ENCODE measurements at regions not wholly inside any gene's neighbourhood (a gene's known extent, or its start where the extent isn't known, plus 50 kb on each side); places are given as distances from the start of the nearest gene placed in this dataset.

DNA sequence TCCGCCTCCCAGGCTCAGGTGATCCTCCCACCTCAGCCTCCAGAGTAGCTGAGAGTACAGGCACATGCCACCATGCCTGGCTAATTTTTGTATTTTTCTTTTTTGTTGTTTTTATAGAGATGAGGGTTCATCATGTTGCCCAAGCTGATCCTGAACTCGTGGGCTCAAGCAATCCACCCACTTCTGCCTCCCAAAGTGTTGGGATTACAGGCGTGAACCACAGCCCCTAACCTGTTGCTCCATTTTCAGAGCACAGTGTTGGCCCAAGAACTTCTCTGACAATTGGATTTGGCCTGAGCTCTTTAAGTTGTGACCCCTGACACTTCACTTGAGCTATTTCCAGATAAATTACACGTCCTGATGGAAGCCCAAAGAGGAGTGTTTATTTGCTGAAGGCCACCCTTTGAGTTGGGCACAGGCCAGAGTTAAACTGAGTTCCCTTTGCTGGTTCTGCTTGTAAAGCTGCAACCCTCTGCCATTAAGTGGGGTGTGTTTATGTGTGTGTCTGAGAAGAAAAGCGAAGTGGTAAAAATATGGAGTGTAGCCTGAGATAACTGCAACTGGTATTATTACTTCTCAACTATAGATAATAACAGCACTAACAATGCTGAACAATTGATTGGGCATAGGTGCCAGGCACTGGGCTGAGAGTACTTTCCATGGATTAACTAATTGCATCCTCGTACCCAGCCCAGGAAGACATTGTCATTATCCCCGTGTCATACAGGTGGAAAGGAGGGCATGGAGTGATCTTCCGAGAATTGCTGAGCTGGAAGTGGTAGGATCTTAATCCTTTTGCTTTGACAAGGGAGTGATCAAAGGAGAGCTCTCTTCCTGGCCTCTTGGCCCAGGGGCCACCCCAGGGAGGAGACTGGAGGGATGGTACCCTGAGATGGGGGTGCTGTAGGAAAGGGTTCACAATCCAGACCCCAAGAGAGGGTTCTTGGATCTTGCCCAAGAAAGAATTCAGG lies 91.5 kb upstream of the PROK2 start:
- Histone ChIP-seq H3K4me1 (ENCODE audit: insufficient read depth) (peaks cover 5% of the 10 kb centered on the region), H3K79me2 (no peaks in the 10 kb centered on the region), H3K9me2 (replicated peaks; ENCODE audit: insufficient read depth) (no peaks in the 10 kb centered on the region), H4K20me1 (ENCODE audit: insufficient read depth, poor library complexity, severe bottlenecking) (no peaks in the 10 kb centered on the region), H3K27ac (no peak overlapping the region), H3K36me3 (replicated peaks; ENCODE audit: insufficient read depth, low read depth) (no peaks in the 10 kb centered on the region), H3K9me3 (ENCODE audit: low read depth) (no peaks in the 10 kb centered on the region), H3K27me3 (peaks cover 4% of the 10 kb centered on the region), H3K4me3 (no peak overlapping the region), H3K4me2 (no peak overlapping the region), H2AFZ (no peak overlapping the region)
- TF ChIP-seq, protein P1, sequence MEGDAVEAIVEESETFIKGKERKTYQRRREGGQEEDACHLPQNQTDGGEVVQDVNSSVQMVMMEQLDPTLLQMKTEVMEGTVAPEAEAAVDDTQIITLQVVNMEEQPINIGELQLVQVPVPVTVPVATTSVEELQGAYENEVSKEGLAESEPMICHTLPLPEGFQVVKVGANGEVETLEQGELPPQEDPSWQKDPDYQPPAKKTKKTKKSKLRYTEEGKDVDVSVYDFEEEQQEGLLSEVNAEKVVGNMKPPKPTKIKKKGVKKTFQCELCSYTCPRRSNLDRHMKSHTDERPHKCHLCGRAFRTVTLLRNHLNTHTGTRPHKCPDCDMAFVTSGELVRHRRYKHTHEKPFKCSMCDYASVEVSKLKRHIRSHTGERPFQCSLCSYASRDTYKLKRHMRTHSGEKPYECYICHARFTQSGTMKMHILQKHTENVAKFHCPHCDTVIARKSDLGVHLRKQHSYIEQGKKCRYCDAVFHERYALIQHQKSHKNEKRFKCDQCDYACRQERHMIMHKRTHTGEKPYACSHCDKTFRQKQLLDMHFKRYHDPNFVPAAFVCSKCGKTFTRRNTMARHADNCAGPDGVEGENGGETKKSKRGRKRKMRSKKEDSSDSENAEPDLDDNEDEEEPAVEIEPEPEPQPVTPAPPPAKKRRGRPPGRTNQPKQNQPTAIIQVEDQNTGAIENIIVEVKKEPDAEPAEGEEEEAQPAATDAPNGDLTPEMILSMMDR (IDR thresholded peaks at IDR 0.05; ENCODE audit: poor library complexity) = no peak
- no peak for TF ChIP-seq EZH2 (IDR thresholded peaks at IDR 0.05; ENCODE audit: borderline replicate concordance)
- no peak for TF ChIP-seq EZH2phosphoT487 (IDR thresholded peaks at IDR 0.05; ENCODE audit: low read depth, severe bottlenecking, unreplicated experiment)
- WGBS (ENCODE audit: low lambda C conversion rate, missing lambda C conversion rate) = 62% methylated on average over 8 of the region's 8 CpGs
- DNase-seq (ENCODE audit: low spot score) = no peak

DNA sequence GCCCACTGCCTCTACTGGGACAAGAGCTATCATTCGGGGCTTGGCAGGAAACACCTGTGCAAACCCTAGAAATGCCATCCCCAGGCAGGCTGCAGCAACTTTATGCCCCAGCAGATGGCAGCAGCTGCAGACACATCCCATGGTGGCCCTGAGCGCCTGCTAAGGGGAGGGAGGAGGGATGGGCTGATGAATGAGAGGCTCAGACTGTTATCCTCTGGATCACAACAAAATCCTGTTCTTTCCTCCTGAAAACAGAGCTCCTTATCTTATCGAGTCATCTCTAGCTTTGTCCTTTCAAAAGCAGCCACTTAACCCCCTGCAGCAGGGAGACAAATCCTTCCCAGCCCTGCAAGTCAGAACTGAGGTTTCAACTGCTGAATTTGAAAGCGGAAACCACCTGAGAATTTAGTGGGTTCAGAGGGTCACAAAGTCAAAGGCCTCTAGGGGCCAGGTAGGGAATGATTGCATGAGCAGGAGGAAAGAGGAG lies 90.6 kb upstream of the PROK2 start:
- WGBS (ENCODE audit: low lambda C conversion rate, missing lambda C conversion rate) = 26% methylated on average over 4 of the region's 4 CpGs
- Histone ChIP-seq H3K79me2 (no peaks in the 10 kb centered on the region), H2AFZ (no peak overlapping the region), H3K4me1 (ENCODE audit: insufficient read depth) (peaks cover 5% of the 10 kb centered on the region), H3K27ac (no peak overlapping the region), H3K4me2 (no peak overlapping the region), H3K9me3 (ENCODE audit: low read depth) (no peaks in the 10 kb centered on the region), H3K4me3 (no peak overlapping the region), H4K20me1 (ENCODE audit: insufficient read depth, poor library complexity, severe bottlenecking) (no peaks in the 10 kb centered on the region), H3K9me2 (replicated peaks; ENCODE audit: insufficient read depth) (no peaks in the 10 kb centered on the region), H3K27me3 (peaks cover 4% of the 10 kb centered on the region), H3K36me3 (replicated peaks; ENCODE audit: insufficient read depth, low read depth) (no peaks in the 10 kb centered on the region)
- TF ChIP-seq EZH2phosphoT487 (IDR thresholded peaks at IDR 0.05; ENCODE audit: low read depth, severe bottlenecking, unreplicated experiment) = no peak
- TF ChIP-seq, protein P1 (IDR thresholded peaks at IDR 0.05; ENCODE audit: poor library complexity) = peak; percentile 92
- DNase-seq (ENCODE audit: low spot score) = peak; percentile 89

DNA sequence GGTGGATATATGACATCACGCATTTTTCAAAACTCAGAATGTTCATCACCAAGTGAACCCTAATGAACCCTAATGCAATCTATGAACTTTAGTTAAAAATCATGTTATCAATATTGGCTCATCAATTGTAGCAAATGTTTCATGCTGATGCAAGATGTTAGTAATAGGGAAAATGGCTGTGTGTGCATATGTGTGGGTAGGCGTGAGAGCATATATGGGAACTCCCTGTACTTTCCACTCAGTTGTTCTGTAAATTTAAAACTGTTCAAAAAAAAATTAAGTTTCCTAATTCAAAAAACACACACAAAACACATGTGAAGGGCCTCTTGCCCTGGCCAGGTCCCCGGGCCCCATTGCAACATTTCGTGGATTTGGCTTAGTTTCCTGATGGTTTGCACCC lies 89.7 kb upstream of the PROK2 start:
- Histone ChIP-seq H3K27me3 (peaks cover 4% of the 10 kb centered on the region), H3K4me3 (no peak overlapping the region), H3K27ac (no peak overlapping the region), H3K36me3 (replicated peaks; ENCODE audit: insufficient read depth, low read depth) (no peaks in the 10 kb centered on the region), H3K9me2 (replicated peaks; ENCODE audit: insufficient read depth) (no peaks in the 10 kb centered on the region), H3K4me1 (ENCODE audit: insufficient read depth) (peaks cover 5% of the 10 kb centered on the region), H3K4me2 (no peak overlapping the region), H4K20me1 (ENCODE audit: insufficient read depth, poor library complexity, severe bottlenecking) (no peaks in the 10 kb centered on the region), H2AFZ (no peak overlapping the region), H3K9me3 (ENCODE audit: low read depth) (no peaks in the 10 kb centered on the region), H3K79me2 (no peaks in the 10 kb centered on the region)
- DNase-seq (ENCODE audit: low spot score) = no peak
- WGBS (ENCODE audit: low lambda C conversion rate, missing lambda C conversion rate) = 93% methylated on average over 4 of the region's 4 CpGs
- TF ChIP-seq, protein P1 (IDR thresholded peaks at IDR 0.05; ENCODE audit: poor library complexity) = no peak
- TF ChIP-seq EZH2 (IDR thresholded peaks at IDR 0.05; ENCODE audit: borderline replicate concordance) (no peak), EZH2phosphoT487 (IDR thresholded peaks at IDR 0.05; ENCODE audit: low read depth, severe bottlenecking, unreplicated experiment) (no peak)

All from hepatocyte (in vitro differentiated cells).